ENCODE measurements at regions not wholly inside any gene's neighbourhood (a gene's known extent, or its start where the extent isn't known, plus 50 kb on each side); places are given as distances from the start of the nearest gene placed in this dataset.

DNA sequence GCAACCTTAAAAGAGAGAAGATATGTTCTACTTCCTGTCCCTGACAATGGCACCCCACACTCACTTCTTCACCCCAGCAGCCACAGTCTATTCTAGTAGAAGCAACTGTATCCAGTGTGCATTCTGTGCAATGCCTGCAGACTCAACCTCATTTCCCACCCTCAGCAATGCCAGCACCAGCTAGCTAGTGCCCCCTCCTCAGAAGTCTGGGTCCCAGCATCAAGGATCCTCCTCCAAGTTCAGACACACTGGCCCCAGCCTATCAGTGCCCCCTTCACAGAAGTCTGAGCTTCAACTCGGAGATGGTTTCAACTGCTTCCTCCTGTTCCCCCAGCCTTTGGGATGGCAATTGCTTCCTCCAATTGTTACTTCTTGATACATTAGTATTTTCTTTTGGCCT is 268.3 kb downstream of the MEX3B start:
- TF ChIP-seq, protein P1, sequence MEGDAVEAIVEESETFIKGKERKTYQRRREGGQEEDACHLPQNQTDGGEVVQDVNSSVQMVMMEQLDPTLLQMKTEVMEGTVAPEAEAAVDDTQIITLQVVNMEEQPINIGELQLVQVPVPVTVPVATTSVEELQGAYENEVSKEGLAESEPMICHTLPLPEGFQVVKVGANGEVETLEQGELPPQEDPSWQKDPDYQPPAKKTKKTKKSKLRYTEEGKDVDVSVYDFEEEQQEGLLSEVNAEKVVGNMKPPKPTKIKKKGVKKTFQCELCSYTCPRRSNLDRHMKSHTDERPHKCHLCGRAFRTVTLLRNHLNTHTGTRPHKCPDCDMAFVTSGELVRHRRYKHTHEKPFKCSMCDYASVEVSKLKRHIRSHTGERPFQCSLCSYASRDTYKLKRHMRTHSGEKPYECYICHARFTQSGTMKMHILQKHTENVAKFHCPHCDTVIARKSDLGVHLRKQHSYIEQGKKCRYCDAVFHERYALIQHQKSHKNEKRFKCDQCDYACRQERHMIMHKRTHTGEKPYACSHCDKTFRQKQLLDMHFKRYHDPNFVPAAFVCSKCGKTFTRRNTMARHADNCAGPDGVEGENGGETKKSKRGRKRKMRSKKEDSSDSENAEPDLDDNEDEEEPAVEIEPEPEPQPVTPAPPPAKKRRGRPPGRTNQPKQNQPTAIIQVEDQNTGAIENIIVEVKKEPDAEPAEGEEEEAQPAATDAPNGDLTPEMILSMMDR (IDR thresholded peaks at IDR 0.05) = no peak
- no peak for TF ChIP-seq POLR2A (IDR thresholded peaks at IDR 0.05)
- TF ChIP-seq POLR2AphosphoS5 (IDR thresholded peaks at IDR 0.05) = no peak

All from breast epithelium (tissue), 3 donors.